Activated T-helper 17 cell treated with anti-CD3 and anti-CD28 coated beads, Interleukin-2, amount 50 U/mL, for 72 hours (primary cell): ENCODE measurements at regions not wholly inside any gene's neighbourhood (a gene's known extent, or its start where the extent isn't known, plus 50 kb on each side); places are given as distances from the start of the nearest gene placed in this dataset.
A peak's percentile ranks its signal among the peaks of the same experiment; 100 is the strongest.
"Not testable (repeated sequence)": the region's sequence is repeated elsewhere in the genome, so short reads cannot be mapped to it uniquely, and the experiment has no call there.

ENCODE experiments used
- ATAC-seq: fragments of 150-1000 bp; cut with Tn5 transposase; replicated peaks from 2 replicates; pipeline ENCODE4 v1.10.0; 2021; ENCODE audit warnings: mild to moderate bottlenecking, moderate library complexity
- H3K27ac Mint-ChIP-seq: one replicate; pipeline ENCODE4 v1.8.0; 2022; ENCODE audit warnings: mixed read lengths
- H3K27me3 Mint-ChIP-seq: one replicate; pipeline ENCODE4 v1.8.0; 2022; ENCODE audit warnings: mixed read lengths
- H3K36me3 Mint-ChIP-seq: one replicate; pipeline ENCODE4 v1.8.0; 2022; ENCODE audit warnings: low read depth, mild to moderate bottlenecking, mixed read lengths
- H3K4me1 Mint-ChIP-seq: one replicate; pipeline ENCODE4 v1.8.0; 2022; ENCODE audit warnings: mixed read lengths
- H3K4me3 Mint-ChIP-seq: one replicate; pipeline ENCODE4 v1.8.0; 2022; ENCODE audit warnings: mild to moderate bottlenecking, mixed read lengths
- H3K9me3 Mint-ChIP-seq: one replicate; pipeline ENCODE4 v1.8.0; 2022; ENCODE audit warnings: mixed read lengths

- ATAC-seq = not testable (repeated sequence)
Observed at GRCh38 chr15:21062619-21063163, 196.6 kb upstream of the POTEB2 start.

GRCh38 chr15:21051866-21052265 is 185.8 kb upstream of the POTEB2 start:
- not testable (repeated sequence) for H3K27ac Mint-ChIP-seq, H3K27me3 Mint-ChIP-seq, H3K4me3 Mint-ChIP-seq, H3K9me3 Mint-ChIP-seq, ATAC-seq, H3K4me1 Mint-ChIP-seq, H3K36me3 Mint-ChIP-seq

More at GRCh38 chr15:21062619-21063163, 196.6 kb upstream of the POTEB2 start:
- H3K4me3 Mint-ChIP-seq, H3K9me3 Mint-ChIP-seq, H3K4me1 Mint-ChIP-seq, H3K27me3 Mint-ChIP-seq, H3K36me3 Mint-ChIP-seq, H3K27ac Mint-ChIP-seq: not testable (repeated sequence)

- H3K4me1 Mint-ChIP-seq, H3K9me3 Mint-ChIP-seq, H3K36me3 Mint-ChIP-seq, H3K27ac Mint-ChIP-seq, ATAC-seq, H3K27me3 Mint-ChIP-seq, H3K4me3 Mint-ChIP-seq: not testable (repeated sequence)
Observed at GRCh38 chr15:21031703-21032102, 165.6 kb upstream of the POTEB2 start.

- H3K4me1 Mint-ChIP-seq, H3K36me3 Mint-ChIP-seq, ATAC-seq, H3K27me3 Mint-ChIP-seq, H3K9me3 Mint-ChIP-seq, H3K4me3 Mint-ChIP-seq, H3K27ac Mint-ChIP-seq: not testable (repeated sequence)
Observed at GRCh38 chr15:21029001-21029400, 162.9 kb upstream of the POTEB2 start.

GRCh38 chr15:21027942-21028341 is 161.8 kb upstream of the POTEB2 start:
- not testable (repeated sequence) for H3K27me3 Mint-ChIP-seq, H3K27ac Mint-ChIP-seq, H3K9me3 Mint-ChIP-seq, H3K36me3 Mint-ChIP-seq, H3K4me1 Mint-ChIP-seq, H3K4me3 Mint-ChIP-seq
- peak; percentile 34 for ATAC-seq

GRCh38 chr15:21026848-21027247 is 160.7 kb upstream of the POTEB2 start:
- H3K4me3 Mint-ChIP-seq, ATAC-seq, H3K9me3 Mint-ChIP-seq, H3K36me3 Mint-ChIP-seq, H3K4me1 Mint-ChIP-seq, H3K27me3 Mint-ChIP-seq, H3K27ac Mint-ChIP-seq: not testable (repeated sequence)

- H3K27ac Mint-ChIP-seq, H3K27me3 Mint-ChIP-seq, H3K4me1 Mint-ChIP-seq, H3K9me3 Mint-ChIP-seq, H3K36me3 Mint-ChIP-seq, H3K4me3 Mint-ChIP-seq, ATAC-seq: not testable (repeated sequence)
Observed at GRCh38 chr15:21024235-21024987, 158.3 kb upstream of the POTEB2 start.

- not testable (repeated sequence) for H3K4me1 Mint-ChIP-seq, H3K9me3 Mint-ChIP-seq, H3K4me3 Mint-ChIP-seq, H3K36me3 Mint-ChIP-seq, H3K27ac Mint-ChIP-seq, ATAC-seq, H3K27me3 Mint-ChIP-seq
Observed at GRCh38 chr15:21018176-21018575, 152.1 kb upstream of the POTEB2 start.

GRCh38 chr15:21017326-21017725 is 151.2 kb upstream of the POTEB2 start:
- not testable (repeated sequence) for H3K4me3 Mint-ChIP-seq, H3K27me3 Mint-ChIP-seq, H3K4me1 Mint-ChIP-seq, H3K9me3 Mint-ChIP-seq, H3K27ac Mint-ChIP-seq, ATAC-seq, H3K36me3 Mint-ChIP-seq

- peak; percentile 20 for ATAC-seq
- H3K4me1 Mint-ChIP-seq = not testable (repeated sequence)
Observed at GRCh38 chr15:21016589-21016988, 150.5 kb upstream of the POTEB2 start.

GRCh38 chr15:21015171-21015570 is 149.1 kb upstream of the POTEB2 start:
- not testable (repeated sequence) for H3K27me3 Mint-ChIP-seq, H3K36me3 Mint-ChIP-seq, H3K9me3 Mint-ChIP-seq, H3K4me3 Mint-ChIP-seq, H3K27ac Mint-ChIP-seq, H3K4me1 Mint-ChIP-seq, ATAC-seq

More at GRCh38 chr15:21016589-21016988, 150.5 kb upstream of the POTEB2 start:
- not testable (repeated sequence) for H3K27ac Mint-ChIP-seq, H3K4me3 Mint-ChIP-seq, H3K27me3 Mint-ChIP-seq, H3K9me3 Mint-ChIP-seq, H3K36me3 Mint-ChIP-seq

GRCh38 chr15:21013308-21013707 is 147.2 kb upstream of the POTEB2 start:
- not testable (repeated sequence) for H3K27me3 Mint-ChIP-seq, ATAC-seq, H3K27ac Mint-ChIP-seq, H3K4me3 Mint-ChIP-seq, H3K4me1 Mint-ChIP-seq, H3K9me3 Mint-ChIP-seq, H3K36me3 Mint-ChIP-seq

GRCh38 chr15:21009651-21010050 is 143.5 kb upstream of the POTEB2 start:
- not testable (repeated sequence) for H3K27ac Mint-ChIP-seq, H3K4me3 Mint-ChIP-seq, H3K27me3 Mint-ChIP-seq, H3K36me3 Mint-ChIP-seq, ATAC-seq, H3K9me3 Mint-ChIP-seq, H3K4me1 Mint-ChIP-seq

GRCh38 chr15:21003459-21003858 is 137.3 kb upstream of the POTEB2 start:
- H3K9me3 Mint-ChIP-seq, H3K27ac Mint-ChIP-seq, H3K36me3 Mint-ChIP-seq, H3K27me3 Mint-ChIP-seq, ATAC-seq, H3K4me3 Mint-ChIP-seq, H3K4me1 Mint-ChIP-seq: not testable (repeated sequence)

- not testable (repeated sequence) for H3K27me3 Mint-ChIP-seq, H3K4me1 Mint-ChIP-seq, H3K27ac Mint-ChIP-seq, ATAC-seq, H3K4me3 Mint-ChIP-seq, H3K9me3 Mint-ChIP-seq, H3K36me3 Mint-ChIP-seq
Observed at GRCh38 chr15:21001950-21002349, 135.8 kb upstream of the POTEB2 start.

- not testable (repeated sequence) for H3K4me3 Mint-ChIP-seq, H3K36me3 Mint-ChIP-seq, H3K9me3 Mint-ChIP-seq, H3K27ac Mint-ChIP-seq, H3K27me3 Mint-ChIP-seq, H3K4me1 Mint-ChIP-seq
- peak; percentile 21 for ATAC-seq
Observed at GRCh38 chr15:20991691-20992090, 125.6 kb upstream of the POTEB2 start.
